ENCODE measurements at regions not wholly inside any gene's neighbourhood (a gene's known extent, or its start where the extent isn't known, plus 50 kb on each side); places are given as distances from the start of the nearest gene placed in this dataset.

- H3K27me3 ChIP-seq = no peaks in the 10 kb centered on the region
- H3K27ac ChIP-seq = no peak overlapping the region
- no peaks in the 10 kb centered on the region for H3K4me1 ChIP-seq
- DNase-seq = no peak
- H3K4me3 ChIP-seq = no peak overlapping the region
- intact Hi-C loops (cut with DNase I) = no loop called here
- H3K9me3 ChIP-seq = no peaks in the 10 kb centered on the region
- H3K36me3 ChIP-seq = no peaks in the 10 kb centered on the region
- 78% methylated on average over 7 of the region's 7 CpGs for WGBS, 2 donors
- TF ChIP-seq CTCF (IDR thresholded peaks at IDR 0.05) (no peak), POLR2A (IDR thresholded peaks at IDR 0.05) (no peak)
Observed at GRCh38 chr10:3281941-3282673, 109.5 kb upstream of the PITRM1 start.

GRCh38 chr10:3278771-3279170, 106.2 kb upstream of the PITRM1 start:
- no peaks in the 10 kb centered on the region for H3K9me3 ChIP-seq
- no peak for TF ChIP-seq CTCF (IDR thresholded peaks at IDR 0.05)
- TF ChIP-seq POLR2A (IDR thresholded peaks at IDR 0.05) = no peak
- no peak for DNase-seq
- no peak overlapping the region for H3K4me3 ChIP-seq
- H3K27me3 ChIP-seq = no peaks in the 10 kb centered on the region
- intact Hi-C loops (cut with DNase I) = no loop called here
- no peaks in the 10 kb centered on the region for H3K4me1 ChIP-seq
- 62 to 71% methylated on average over 2 of the region's 2 CpGs for WGBS, 2 donors
- H3K27ac ChIP-seq = no peak overlapping the region
- H3K36me3 ChIP-seq = no peaks in the 10 kb centered on the region

- intact Hi-C loops (cut with DNase I) = no loop called here
- no peak for TF ChIP-seq CTCF (IDR thresholded peaks at IDR 0.05)
- TF ChIP-seq POLR2A (IDR thresholded peaks at IDR 0.05) = no peak
- Histone ChIP-seq H3K9me3 (no peaks in the 10 kb centered on the region), H3K27ac (no peak overlapping the region), H3K27me3 (no peaks in the 10 kb centered on the region), H3K4me1 (no peaks in the 10 kb centered on the region), H3K36me3 (no peaks in the 10 kb centered on the region), H3K4me3 (no peak overlapping the region)
- DNase-seq = no peak
- WGBS, 2 donors = 80 to 84% methylated on average over 3 to 4 of the region's 4 CpGs
Observed at GRCh38 chr10:3277566-3277965, 105.0 kb upstream of the PITRM1 start.

GRCh38 chr10:3274414-3274813, 101.8 kb upstream of the PITRM1 start:
- no peaks in the 10 kb centered on the region for H3K4me1 ChIP-seq
- intact Hi-C loops (cut with DNase I) = no loop called here
- WGBS, 2 donors = 73 to 80% methylated on average over 7 of the region's 7 CpGs
- H3K27me3 ChIP-seq = no peaks in the 10 kb centered on the region
- no peaks in the 10 kb centered on the region for H3K9me3 ChIP-seq
- no peaks in the 10 kb centered on the region for H3K36me3 ChIP-seq
- no peak overlapping the region for H3K27ac ChIP-seq
- TF ChIP-seq CTCF (IDR thresholded peaks at IDR 0.05) = no peak
- no peak for TF ChIP-seq POLR2A (IDR thresholded peaks at IDR 0.05)
- H3K4me3 ChIP-seq = no peak overlapping the region
- DNase-seq = no peak

- Histone ChIP-seq H3K9me3 (no peaks in the 10 kb centered on the region), H3K27ac (no peak overlapping the region), H3K36me3 (no peaks in the 10 kb centered on the region), H3K27me3 (no peaks in the 10 kb centered on the region), H3K4me3 (no peak overlapping the region), H3K4me1 (no peaks in the 10 kb centered on the region)
- DNase-seq = no peak
- intact Hi-C loops (cut with DNase I) = no loop called here
- WGBS, 2 donors = 91 to 92% methylated on average over 4 to 12 of the region's 12 CpGs
- TF ChIP-seq CTCF (IDR thresholded peaks at IDR 0.05) = no peak
- TF ChIP-seq POLR2A (IDR thresholded peaks at IDR 0.05) = no peak
Observed at GRCh38 chr10:3273966-3274365, 101.4 kb upstream of the PITRM1 start.
